GM08714 (cell line): ENCODE measurements at regions not wholly inside any gene's neighbourhood (a gene's known extent, or its start where the extent isn't known, plus 50 kb on each side); places are given as distances from the start of the nearest gene placed in this dataset.
"Not testable (repeated sequence)": the region's sequence is repeated elsewhere in the genome, so short reads cannot be mapped to it uniquely, and the experiment has no call there.

Source experiments
- H3K4me3 ChIP-seq: fragments of 200-500 bp; sonication (Bioruptor generic); 2 replicates; pipeline ENCODE4 v1.5.1; 2014; ENCODE audit warnings: mild to moderate bottlenecking, low read length, inconsistent platforms
- ZNF274 ChIP-seq: IDR thresholded peaks from 2 replicates; pipeline ENCODE4 v1.6.1; 2012; ENCODE audit warnings: mild to moderate bottlenecking, low read depth, low read length

DNA sequence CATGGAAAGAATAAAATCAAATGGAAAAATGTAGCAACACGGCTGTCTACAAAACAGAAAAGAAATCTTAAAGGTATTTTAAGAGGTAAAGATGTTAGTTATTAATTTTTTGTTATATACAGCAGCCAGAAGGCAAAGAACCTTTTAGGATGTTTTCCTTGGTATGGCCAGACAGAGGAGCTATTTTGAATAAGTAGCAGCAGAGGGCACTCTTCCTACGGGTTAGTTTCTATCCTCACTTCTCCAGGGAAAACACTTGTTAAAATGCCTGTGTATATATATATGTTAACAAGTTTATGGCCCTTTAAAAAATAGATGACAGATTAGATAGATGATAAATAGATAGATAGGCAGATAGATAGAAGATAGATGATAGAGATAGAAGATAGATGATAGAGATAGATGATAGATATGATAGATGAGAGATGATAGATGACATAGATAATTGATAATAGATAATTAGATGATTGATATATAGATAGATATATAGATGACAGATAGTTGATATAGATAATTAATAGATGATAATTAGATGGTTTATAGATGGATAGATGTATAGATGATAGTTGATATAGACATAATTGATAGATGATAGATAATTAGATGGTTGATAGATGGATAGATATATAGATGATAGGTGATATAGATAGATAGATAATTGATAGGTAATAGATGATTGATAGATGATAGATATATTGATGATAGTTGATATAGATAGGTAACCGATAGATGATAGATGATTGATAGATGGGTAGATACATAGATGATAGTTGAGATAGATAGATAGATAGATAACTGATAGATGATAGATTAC, 57.8 kb upstream of the WIPF3 start:
- no peak for TF ChIP-seq ZNF274
- H3K4me3 ChIP-seq = no peak overlapping the region

GRCh38 chr7:29749701-29750321, 56.5 kb upstream of the WIPF3 start:
- H3K4me3 ChIP-seq = no peak overlapping the region
- TF ChIP-seq ZNF274 = no peak

DNA sequence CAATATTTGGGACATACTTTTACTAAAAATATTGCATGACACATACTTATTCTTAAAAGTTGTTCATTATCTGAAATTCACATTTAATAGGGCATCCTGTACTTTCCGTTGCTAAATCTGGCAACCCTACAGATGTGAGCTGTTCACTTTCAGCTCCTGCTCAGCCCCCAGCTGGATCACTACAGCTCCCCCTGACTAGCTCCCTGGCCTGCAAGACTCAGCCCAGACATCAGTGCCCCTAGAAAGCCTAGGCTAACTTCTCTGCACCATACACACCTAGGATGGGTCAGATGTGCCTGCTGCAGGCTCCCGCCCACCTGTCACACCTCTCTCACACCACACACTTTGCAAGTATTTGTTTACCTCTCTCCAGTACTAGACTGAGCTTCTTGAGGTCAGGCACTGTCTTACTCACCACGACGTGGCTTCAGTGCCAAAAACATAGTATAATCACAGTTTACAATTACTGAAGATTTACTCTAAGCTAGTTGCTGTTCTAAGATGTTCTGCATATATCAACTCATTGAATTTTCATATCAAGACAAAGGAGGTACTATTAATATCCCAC, 55.9 kb upstream of the WIPF3 start:
- H3K4me3 ChIP-seq = not testable (repeated sequence)

DNA sequence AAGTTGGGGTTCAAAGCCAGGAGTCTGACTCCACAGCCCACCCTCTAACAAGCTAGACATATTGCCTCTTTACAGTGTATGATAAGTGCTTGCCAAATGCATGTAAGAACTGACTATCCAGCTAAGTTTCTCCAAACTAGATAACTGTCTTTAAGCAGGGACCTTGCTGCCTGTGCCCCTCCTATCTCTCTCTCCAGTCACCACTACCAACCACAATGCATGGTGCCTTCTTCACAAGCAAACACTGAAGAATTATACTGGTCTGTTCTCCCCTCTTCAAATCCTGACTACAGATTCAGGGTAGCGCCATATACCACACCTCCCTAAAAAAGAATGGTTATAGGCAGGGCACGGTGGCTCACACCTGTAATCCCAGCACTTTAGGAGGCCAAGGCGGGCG, 55.3 kb upstream of the WIPF3 start:
- H3K4me3 ChIP-seq = not testable (repeated sequence)

DNA sequence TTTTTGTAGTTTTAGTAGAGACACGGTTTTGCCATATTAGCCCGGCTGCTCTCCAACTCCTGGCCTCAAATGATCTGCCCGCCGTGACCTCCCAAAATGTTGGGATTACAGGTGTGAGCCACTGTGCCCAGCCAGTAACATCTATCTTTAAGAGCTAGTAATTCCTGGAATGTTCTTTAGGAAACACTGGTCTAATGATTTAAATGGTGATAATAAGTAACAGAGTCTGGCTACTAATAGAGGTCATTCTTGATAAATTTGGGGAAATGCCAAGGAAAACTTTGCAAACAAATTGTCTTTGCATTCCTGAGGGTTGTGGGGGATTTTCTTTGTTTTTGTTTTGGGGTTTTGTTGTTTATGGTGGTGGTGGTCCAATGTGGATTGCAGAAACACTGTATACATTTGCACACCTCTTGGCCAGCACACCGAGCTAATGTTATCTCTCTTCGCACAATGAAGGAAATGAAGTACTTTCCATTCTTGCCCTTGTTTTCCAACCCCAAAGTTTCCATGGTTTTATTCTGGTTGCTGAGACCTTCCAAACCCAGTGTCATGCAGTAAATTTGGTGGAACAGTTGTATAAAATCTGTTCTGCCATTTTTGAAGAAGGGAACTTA, 51.3 kb upstream of the WIPF3 start:
- TF ChIP-seq ZNF274 = no peak
- no peak overlapping the region for H3K4me3 ChIP-seq
